GM06990 (cell line): ENCODE measurements at regions not wholly inside any gene's neighbourhood (a gene's known extent, or its start where the extent isn't known, plus 50 kb on each side); places are given as distances from the start of the nearest gene placed in this dataset.
"Not testable (repeated sequence)": the region's sequence is repeated elsewhere in the genome, so short reads cannot be mapped to it uniquely, and the experiment has no call there.

ENCODE experiments used
- DNase-seq: peaks from one replicate; pipeline ENCODE4 v3.0.0-alpha.2; 2011; ENCODE audit not compliant: insufficient read length; ENCODE audit errors: extremely low read depth
- H3K27me3 ChIP-seq: replicated peaks from 2 replicates; pipeline ENCODE4 v1.6.0; 2011; ENCODE audit warnings: low read length; ENCODE audit not compliant: control insufficient read depth, insufficient read depth
- H3K36me3 ChIP-seq: 2 replicates; pipeline ENCODE4 v1.5.1; 2011; ENCODE audit warnings: low read length; ENCODE audit not compliant: control insufficient read depth, insufficient read depth
- H3K4me3 ChIP-seq: replicated peaks from 2 replicates; pipeline ENCODE4 v1.5.1; 2011; ENCODE audit warnings: low read depth, mild to moderate bottlenecking, control low read depth, low read length
- TF ChIP-seq, protein P1 (sequence below): IDR thresholded peaks from 2 replicates; pipeline ENCODE4 v1.5.1; 2011; ENCODE audit warnings: low read length, control low read depth, mild to moderate bottlenecking, inconsistent platforms; ENCODE audit not compliant: insufficient read depth, poor library complexity, severe bottlenecking

DNA sequence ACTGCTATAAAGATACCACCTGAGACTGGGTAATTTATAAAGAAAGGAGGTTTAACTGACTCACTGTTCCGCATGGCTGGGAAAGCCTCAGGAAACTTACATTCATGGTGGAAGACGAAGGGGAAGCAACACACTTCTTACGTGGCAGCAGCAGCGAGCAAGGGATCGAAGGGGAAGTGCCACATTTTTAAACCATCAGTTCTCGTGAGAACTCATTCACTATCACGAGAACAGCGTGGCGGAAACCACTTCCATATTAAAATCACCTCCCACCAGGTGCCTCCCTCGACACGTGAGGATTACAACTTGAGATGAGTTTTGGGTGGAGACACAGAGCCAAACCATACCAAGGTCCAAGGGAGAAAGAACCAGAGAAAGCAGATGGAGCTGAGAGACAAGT is 454.3 kb upstream of the CDH11 start:
- Histone ChIP-seq H3K36me3 (no peaks in the 10 kb centered on the region), H3K4me3 (no peak overlapping the region), H3K27me3 (no peaks in the 10 kb centered on the region)
- TF ChIP-seq, protein P1, sequence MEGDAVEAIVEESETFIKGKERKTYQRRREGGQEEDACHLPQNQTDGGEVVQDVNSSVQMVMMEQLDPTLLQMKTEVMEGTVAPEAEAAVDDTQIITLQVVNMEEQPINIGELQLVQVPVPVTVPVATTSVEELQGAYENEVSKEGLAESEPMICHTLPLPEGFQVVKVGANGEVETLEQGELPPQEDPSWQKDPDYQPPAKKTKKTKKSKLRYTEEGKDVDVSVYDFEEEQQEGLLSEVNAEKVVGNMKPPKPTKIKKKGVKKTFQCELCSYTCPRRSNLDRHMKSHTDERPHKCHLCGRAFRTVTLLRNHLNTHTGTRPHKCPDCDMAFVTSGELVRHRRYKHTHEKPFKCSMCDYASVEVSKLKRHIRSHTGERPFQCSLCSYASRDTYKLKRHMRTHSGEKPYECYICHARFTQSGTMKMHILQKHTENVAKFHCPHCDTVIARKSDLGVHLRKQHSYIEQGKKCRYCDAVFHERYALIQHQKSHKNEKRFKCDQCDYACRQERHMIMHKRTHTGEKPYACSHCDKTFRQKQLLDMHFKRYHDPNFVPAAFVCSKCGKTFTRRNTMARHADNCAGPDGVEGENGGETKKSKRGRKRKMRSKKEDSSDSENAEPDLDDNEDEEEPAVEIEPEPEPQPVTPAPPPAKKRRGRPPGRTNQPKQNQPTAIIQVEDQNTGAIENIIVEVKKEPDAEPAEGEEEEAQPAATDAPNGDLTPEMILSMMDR, result no peak
- DNase-seq, result no peak

DNA sequence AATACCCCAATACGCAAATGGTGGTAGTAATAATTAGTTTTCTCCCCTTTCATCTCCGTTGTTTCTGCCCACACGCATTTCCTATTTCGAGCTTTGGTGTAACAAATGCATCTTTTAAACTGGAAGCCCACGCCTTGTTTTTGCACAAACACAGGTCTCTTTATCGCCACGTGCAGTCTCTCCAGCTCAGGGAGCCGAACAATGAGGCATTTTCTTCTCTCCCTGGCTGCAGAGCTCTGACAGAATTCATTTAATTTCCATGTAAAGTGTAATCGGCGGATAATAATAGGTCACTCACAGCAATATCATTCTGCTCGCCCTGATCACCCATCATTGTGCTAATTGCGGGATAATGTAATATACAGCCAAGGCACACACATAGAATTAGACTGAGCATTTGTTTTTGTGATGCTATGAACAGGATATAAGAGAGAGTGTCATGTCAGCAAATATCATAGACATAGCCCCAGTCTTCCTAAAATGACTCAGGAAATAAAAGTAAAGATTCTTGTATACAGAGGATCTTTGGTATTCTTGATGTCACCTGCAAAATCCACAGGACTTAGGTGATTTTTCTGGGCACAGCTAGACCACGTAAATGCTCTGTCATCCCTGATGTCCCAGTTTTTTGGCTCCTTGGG is 452.6 kb upstream of the CDH11 start:
- no peak overlapping the region for H3K4me3 ChIP-seq
- no peaks in the 10 kb centered on the region for H3K27me3 ChIP-seq
- H3K36me3 ChIP-seq, result no peaks in the 10 kb centered on the region
- DNase-seq, result no peak
- TF ChIP-seq, protein P1, result no peak

DNA sequence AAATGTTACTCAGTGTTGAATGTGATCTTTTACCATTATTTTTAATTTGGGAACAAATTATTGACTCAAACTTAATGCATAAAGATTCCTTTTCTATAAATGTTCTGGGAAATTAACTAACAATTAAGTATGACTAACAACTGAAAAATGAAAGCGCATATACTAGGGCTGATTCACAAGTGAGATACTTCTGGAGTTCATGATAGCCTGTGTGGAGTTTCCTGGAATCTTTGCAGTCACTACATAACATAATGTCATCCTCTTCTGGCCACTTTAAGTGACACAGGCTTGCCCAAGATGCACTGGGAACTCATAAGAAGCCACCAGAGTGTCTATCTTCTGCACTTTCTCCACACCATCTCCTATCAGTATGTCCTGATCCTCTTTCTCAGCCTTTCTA is 450.3 kb upstream of the CDH11 start:
- DNase-seq, result no peak
- no peaks in the 10 kb centered on the region for H3K36me3 ChIP-seq

DNA sequence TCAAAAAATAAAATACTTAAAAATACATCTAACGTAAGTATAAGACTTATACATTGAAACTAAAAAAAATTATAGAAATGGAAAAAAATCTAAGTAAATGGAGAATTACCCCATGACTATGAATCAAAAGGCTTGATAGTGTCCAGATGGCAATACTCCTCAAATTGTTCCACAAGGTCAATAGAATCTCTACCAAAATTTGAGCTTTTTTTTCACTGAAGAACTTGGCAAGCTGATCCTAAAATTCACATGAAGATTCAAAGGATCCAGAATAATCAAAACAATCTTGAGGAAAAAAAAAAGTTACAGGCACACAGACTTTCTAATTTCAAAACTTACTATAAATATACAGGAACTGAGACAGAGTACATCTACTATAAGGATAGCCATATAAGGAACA is 448.4 kb upstream of the CDH11 start:
- Histone ChIP-seq H3K36me3 (no peaks in the 10 kb centered on the region), H3K4me3 (no peak overlapping the region), H3K27me3 (no peaks in the 10 kb centered on the region)
- TF ChIP-seq, protein P1, result no peak
- DNase-seq, result no peak

More for the DNA sequence above, 450.3 kb upstream of the CDH11 start:
- no peaks in the 10 kb centered on the region for H3K27me3 ChIP-seq
- TF ChIP-seq, protein P1, result no peak
- no peak overlapping the region for H3K4me3 ChIP-seq

DNA sequence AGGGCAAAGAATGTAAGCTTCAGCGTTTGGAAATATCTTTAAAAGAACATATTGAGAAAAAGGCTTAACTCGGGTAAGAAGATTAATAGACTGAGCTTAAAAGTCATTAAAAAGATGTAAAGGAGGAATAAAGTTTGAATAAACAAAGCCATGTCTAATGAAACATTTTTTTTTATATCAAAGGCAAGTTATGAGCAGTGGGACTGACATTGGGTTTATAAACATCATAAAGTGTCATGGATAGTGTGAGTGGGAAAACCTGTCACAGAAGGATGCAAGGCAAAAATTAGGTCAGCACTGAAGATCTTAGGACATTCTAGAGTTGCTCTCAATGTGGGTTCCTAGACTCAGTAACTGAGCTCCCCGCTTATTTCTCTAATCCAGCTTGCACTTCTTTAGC is 438.0 kb upstream of the CDH11 start:
- no peaks in the 10 kb centered on the region for H3K36me3 ChIP-seq
- DNase-seq, result no peak
- H3K27me3 ChIP-seq, result no peaks in the 10 kb centered on the region
- H3K4me3 ChIP-seq, result no peak overlapping the region
- TF ChIP-seq, protein P1, result no peak

DNA sequence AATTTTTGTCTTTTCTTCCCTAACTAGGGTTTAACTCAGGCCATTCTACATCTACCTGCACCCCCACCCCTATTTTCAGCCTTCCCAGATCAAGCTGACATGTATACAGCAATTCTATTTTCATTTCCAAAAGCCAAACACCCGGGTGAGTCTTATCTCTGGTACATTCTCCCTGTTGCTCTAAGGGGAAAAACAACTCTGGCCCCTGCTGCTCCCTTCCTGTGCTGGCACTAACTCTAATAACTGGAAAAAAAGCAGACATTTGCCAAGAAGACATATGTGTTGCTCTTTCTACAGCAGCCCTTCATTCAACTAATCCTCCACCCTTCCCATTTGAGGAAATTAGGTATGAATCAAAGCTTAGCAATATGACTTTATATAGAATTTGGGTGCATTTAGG is 427.8 kb upstream of the CDH11 start:
- not testable (repeated sequence) for H3K4me3 ChIP-seq, H3K36me3 ChIP-seq, DNase-seq, H3K27me3 ChIP-seq
